ENCODE measurements at regions not wholly inside any gene's neighbourhood (a gene's known extent, or its start where the extent isn't known, plus 50 kb on each side); places are given as distances from the start of the nearest gene placed in this dataset.

DNA sequence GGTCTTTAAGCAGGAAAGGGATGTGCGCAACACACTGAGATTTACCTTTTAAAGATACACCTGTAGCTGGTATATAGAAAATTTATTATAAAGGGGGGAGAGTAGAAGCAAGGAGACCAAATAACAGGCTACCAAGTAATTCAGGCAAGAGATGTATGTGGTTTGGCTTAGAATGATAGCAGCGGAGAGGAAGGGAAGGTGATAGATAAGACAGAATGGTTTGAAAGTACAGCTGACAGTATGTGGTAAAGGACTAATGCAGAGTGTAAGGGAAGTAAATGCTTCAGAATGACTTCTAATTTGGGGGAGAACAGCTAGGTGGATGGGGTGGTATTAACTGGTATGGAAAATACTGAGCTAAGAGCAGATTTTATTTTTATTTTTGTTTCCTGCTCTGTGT is 308.9 kb downstream of the ANTXR2 start:
- H3K27ac ChIP-seq = no peak overlapping the region
- H3K27me3 ChIP-seq = no peaks in the 10 kb centered on the region
- H3K36me3 ChIP-seq (replicated peaks in 1 of 2; ENCODE audit: insufficient read depth in 1 of 2, low read depth in 2 of 2) = no peaks in the 10 kb centered on the region
- no peak for DNase-seq
- no peak overlapping the region for H3K4me3 ChIP-seq
- WGBS, 2 donors = 80 to 83% methylated on average over 2 of the region's 2 CpGs
- no peak for ATAC-seq
- TF ChIP-seq POLR2A (IDR thresholded peaks at IDR 0.05) = no peak
- TF ChIP-seq, protein P1, sequence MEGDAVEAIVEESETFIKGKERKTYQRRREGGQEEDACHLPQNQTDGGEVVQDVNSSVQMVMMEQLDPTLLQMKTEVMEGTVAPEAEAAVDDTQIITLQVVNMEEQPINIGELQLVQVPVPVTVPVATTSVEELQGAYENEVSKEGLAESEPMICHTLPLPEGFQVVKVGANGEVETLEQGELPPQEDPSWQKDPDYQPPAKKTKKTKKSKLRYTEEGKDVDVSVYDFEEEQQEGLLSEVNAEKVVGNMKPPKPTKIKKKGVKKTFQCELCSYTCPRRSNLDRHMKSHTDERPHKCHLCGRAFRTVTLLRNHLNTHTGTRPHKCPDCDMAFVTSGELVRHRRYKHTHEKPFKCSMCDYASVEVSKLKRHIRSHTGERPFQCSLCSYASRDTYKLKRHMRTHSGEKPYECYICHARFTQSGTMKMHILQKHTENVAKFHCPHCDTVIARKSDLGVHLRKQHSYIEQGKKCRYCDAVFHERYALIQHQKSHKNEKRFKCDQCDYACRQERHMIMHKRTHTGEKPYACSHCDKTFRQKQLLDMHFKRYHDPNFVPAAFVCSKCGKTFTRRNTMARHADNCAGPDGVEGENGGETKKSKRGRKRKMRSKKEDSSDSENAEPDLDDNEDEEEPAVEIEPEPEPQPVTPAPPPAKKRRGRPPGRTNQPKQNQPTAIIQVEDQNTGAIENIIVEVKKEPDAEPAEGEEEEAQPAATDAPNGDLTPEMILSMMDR (IDR thresholded peaks at IDR 0.05) = no peak
- intact Hi-C loops (cut with DNase I) = no loop called here
- H3K9me3 ChIP-seq = no peaks in the 10 kb centered on the region
- no peaks in the 10 kb centered on the region for H3K4me1 ChIP-seq

GRCh38 chr4:79763486-79764075 is 309.4 kb downstream of the ANTXR2 start:
- WGBS, 2 donors = 69 to 77% methylated on average over 4 of the region's 4 CpGs
- ATAC-seq = no peak
- Histone ChIP-seq H3K4me3 (no peak overlapping the region), H3K4me1 (no peaks in the 10 kb centered on the region), H3K27ac (no peak overlapping the region), H3K9me3 (no peaks in the 10 kb centered on the region), H3K27me3 (no peaks in the 10 kb centered on the region), H3K36me3 (replicated peaks in 1 of 2; ENCODE audit: insufficient read depth in 1 of 2, low read depth in 2 of 2) (no peaks in the 10 kb centered on the region)
- DNase-seq = no peak
- intact Hi-C loops (cut with DNase I) = no loop called here
- no peak for TF ChIP-seq POLR2A (IDR thresholded peaks at IDR 0.05)
- TF ChIP-seq, protein P1 (IDR thresholded peaks at IDR 0.05) = no peak

GRCh38 chr4:79759793-79760192 is 313.2 kb downstream of the ANTXR2 start:
- Histone ChIP-seq H3K36me3 (replicated peaks in 1 of 2; ENCODE audit: insufficient read depth in 1 of 2, low read depth in 2 of 2) (no peaks in the 10 kb centered on the region), H3K27ac (no peak overlapping the region), H3K4me3 (no peak overlapping the region), H3K4me1 (no peaks in the 10 kb centered on the region), H3K9me3 (no peaks in the 10 kb centered on the region), H3K27me3 (no peaks in the 10 kb centered on the region)
- DNase-seq (no peak), ATAC-seq (no peak)
- TF ChIP-seq POLR2A (IDR thresholded peaks at IDR 0.05) = no peak
- TF ChIP-seq, protein P1 (IDR thresholded peaks at IDR 0.05) = no peak
- intact Hi-C loops (cut with DNase I) = no loop called here

- ATAC-seq (no peak), DNase-seq (no peak)
- Histone ChIP-seq H3K36me3 (replicated peaks in 1 of 2; ENCODE audit: insufficient read depth in 1 of 2, low read depth in 2 of 2) (no peaks in the 10 kb centered on the region), H3K27ac (no peak overlapping the region), H3K27me3 (no peaks in the 10 kb centered on the region), H3K9me3 (no peaks in the 10 kb centered on the region), H3K4me3 (no peak overlapping the region), H3K4me1 (no peaks in the 10 kb centered on the region)
- TF ChIP-seq, protein P1 (IDR thresholded peaks at IDR 0.05) = no peak
- TF ChIP-seq POLR2A (IDR thresholded peaks at IDR 0.05) = no peak
- intact Hi-C loops (cut with DNase I) = no loop called here
These were observed 315.4 kb downstream of the ANTXR2 start for GRCh38 chr4:79757600-79757999.

- DNase-seq (no peak), ATAC-seq (no peak)
- intact Hi-C loops (cut with DNase I) = no loop called here
- no peaks in the 10 kb centered on the region for H3K9me3 ChIP-seq
- TF ChIP-seq, protein P1 (IDR thresholded peaks at IDR 0.05) = no peak
- no peak for TF ChIP-seq POLR2A (IDR thresholded peaks at IDR 0.05)
- H3K27me3 ChIP-seq = no peaks in the 10 kb centered on the region
- H3K4me1 ChIP-seq = no peaks in the 10 kb centered on the region
- H3K36me3 ChIP-seq (replicated peaks in 1 of 2; ENCODE audit: insufficient read depth in 1 of 2, low read depth in 2 of 2) = no peaks in the 10 kb centered on the region
- 28 to 34% methylated on average over 2 of the region's 2 CpGs for WGBS, 2 donors
- H3K27ac ChIP-seq = no peak overlapping the region
- no peak overlapping the region for H3K4me3 ChIP-seq
These were observed 316.7 kb downstream of the ANTXR2 start for GRCh38 chr4:79756140-79756895.
